ENCODE measurements at regions not wholly inside any gene's neighbourhood (a gene's known extent, or its start where the extent isn't known, plus 50 kb on each side); places are given as distances from the start of the nearest gene placed in this dataset.

- H3K9me3 ChIP-seq (ENCODE audit: low read depth, low read length) = no peaks in the 10 kb centered on the region
- no peaks in the 10 kb centered on the region for H3K79me2 ChIP-seq (ENCODE audit: insufficient read depth, low read length)
- H3K27me3 ChIP-seq (ENCODE audit: insufficient read depth, low read length) = no peaks in the 10 kb centered on the region
- H3K4me1 ChIP-seq (ENCODE audit: insufficient read depth, low read length) = no peaks in the 10 kb centered on the region
- H3K4me3 ChIP-seq (ENCODE audit: insufficient read depth, low read length) = no peak overlapping the region
- no peak overlapping the region for H3K27ac ChIP-seq (ENCODE audit: low read depth, low read length)
- H4K20me1 ChIP-seq (ENCODE audit: insufficient read depth, low read length) = no peaks in the 10 kb centered on the region
- no peak for TF ChIP-seq CTCF (IDR thresholded peaks at IDR 0.05; ENCODE audit: extremely low read depth, low read depth, low read length)
- no peak for DNase-seq (ENCODE audit: insufficient read length, low spot score, missing footprints)
- no peak overlapping the region for H3K4me2 ChIP-seq (ENCODE audit: insufficient read depth, low read length)
- H3K36me3 ChIP-seq (ENCODE audit: insufficient read depth, low read length) = no peaks in the 10 kb centered on the region
- H2AFZ ChIP-seq (ENCODE audit: low read length) = no peak overlapping the region
Observed at GRCh38 chr6:79862126-79862525, 85.2 kb downstream of the ELOVL4 start.

- TF ChIP-seq CTCF (IDR thresholded peaks at IDR 0.05; ENCODE audit: extremely low read depth, low read depth, low read length) = no peak
- Histone ChIP-seq H3K9me3 (ENCODE audit: low read depth, low read length) (no peaks in the 10 kb centered on the region), H3K79me2 (ENCODE audit: insufficient read depth, low read length) (no peaks in the 10 kb centered on the region), H3K4me1 (ENCODE audit: insufficient read depth, low read length) (no peaks in the 10 kb centered on the region), H3K4me2 (ENCODE audit: insufficient read depth, low read length) (no peak overlapping the region), H3K27me3 (ENCODE audit: insufficient read depth, low read length) (no peaks in the 10 kb centered on the region), H3K27ac (ENCODE audit: low read depth, low read length) (no peak overlapping the region), H4K20me1 (ENCODE audit: insufficient read depth, low read length) (no peaks in the 10 kb centered on the region), H3K4me3 (ENCODE audit: insufficient read depth, low read length) (no peak overlapping the region), H2AFZ (ENCODE audit: low read length) (no peak overlapping the region), H3K36me3 (ENCODE audit: insufficient read depth, low read length) (no peaks in the 10 kb centered on the region)
- DNase-seq (ENCODE audit: insufficient read length, low spot score, missing footprints) = no peak
Observed at GRCh38 chr6:79861023-79861422, 86.3 kb downstream of the ELOVL4 start.

- Histone ChIP-seq H2AFZ (ENCODE audit: low read length) (no peak overlapping the region), H3K36me3 (ENCODE audit: insufficient read depth, low read length) (no peaks in the 10 kb centered on the region), H3K79me2 (ENCODE audit: insufficient read depth, low read length) (no peaks in the 10 kb centered on the region)
Observed at GRCh38 chr6:79847426-79847825, 99.9 kb downstream of the ELOVL4 start.

GRCh38 chr6:79842376-79843040 is 104.8 kb downstream of the ELOVL4 start:
- Histone ChIP-seq H3K4me2 (ENCODE audit: insufficient read depth, low read length) (no peak overlapping the region), H4K20me1 (ENCODE audit: insufficient read depth, low read length) (no peaks in the 10 kb centered on the region), H3K36me3 (ENCODE audit: insufficient read depth, low read length) (no peaks in the 10 kb centered on the region), H3K27me3 (ENCODE audit: insufficient read depth, low read length) (no peaks in the 10 kb centered on the region), H3K4me3 (ENCODE audit: insufficient read depth, low read length) (no peak overlapping the region), H2AFZ (ENCODE audit: low read length) (no peak overlapping the region), H3K4me1 (ENCODE audit: insufficient read depth, low read length) (no peaks in the 10 kb centered on the region), H3K9me3 (ENCODE audit: low read depth, low read length) (no peaks in the 10 kb centered on the region), H3K79me2 (ENCODE audit: insufficient read depth, low read length) (no peaks in the 10 kb centered on the region), H3K27ac (ENCODE audit: low read depth, low read length) (no peak overlapping the region)
- no peak for TF ChIP-seq CTCF (IDR thresholded peaks at IDR 0.05; ENCODE audit: extremely low read depth, low read depth, low read length)
- no peak for DNase-seq (ENCODE audit: insufficient read length, low spot score, missing footprints)

More at GRCh38 chr6:79847426-79847825, 99.9 kb downstream of the ELOVL4 start:
- Histone ChIP-seq H3K4me3 (ENCODE audit: insufficient read depth, low read length) (no peak overlapping the region), H4K20me1 (ENCODE audit: insufficient read depth, low read length) (no peaks in the 10 kb centered on the region), H3K9me3 (ENCODE audit: low read depth, low read length) (no peaks in the 10 kb centered on the region), H3K4me2 (ENCODE audit: insufficient read depth, low read length) (no peak overlapping the region), H3K27ac (ENCODE audit: low read depth, low read length) (no peak overlapping the region), H3K27me3 (ENCODE audit: insufficient read depth, low read length) (no peaks in the 10 kb centered on the region), H3K4me1 (ENCODE audit: insufficient read depth, low read length) (no peaks in the 10 kb centered on the region)
- TF ChIP-seq CTCF (IDR thresholded peaks at IDR 0.05; ENCODE audit: extremely low read depth, low read depth, low read length) = no peak
- DNase-seq (ENCODE audit: insufficient read length, low spot score, missing footprints) = no peak

Data from osteoblast (primary cell).